Activated T-helper 17 cell treated with anti-CD3 and anti-CD28 coated beads, Interleukin-2, amount 50 U/mL, for 72 hours (primary cell): ENCODE measurements at regions not wholly inside any gene's neighbourhood (a gene's known extent, or its start where the extent isn't known, plus 50 kb on each side); places are given as distances from the start of the nearest gene placed in this dataset.
"Not testable (repeated sequence)": the region's sequence is repeated elsewhere in the genome, so short reads cannot be mapped to it uniquely, and the experiment has no call there.

Experiments
- ATAC-seq: fragments of 150-1000 bp; cut with Tn5 transposase; replicated peaks from 2 replicates; pipeline ENCODE4 v1.10.0; 2021; ENCODE audit warnings: mild to moderate bottlenecking, moderate library complexity
- H3K27ac Mint-ChIP-seq: one replicate; pipeline ENCODE4 v1.8.0; 2022; ENCODE audit warnings: mixed read lengths
- H3K27me3 Mint-ChIP-seq: one replicate; pipeline ENCODE4 v1.8.0; 2022; ENCODE audit warnings: mixed read lengths
- H3K36me3 Mint-ChIP-seq: one replicate; pipeline ENCODE4 v1.8.0; 2022; ENCODE audit warnings: low read depth, mild to moderate bottlenecking, mixed read lengths
- H3K4me1 Mint-ChIP-seq: one replicate; pipeline ENCODE4 v1.8.0; 2022; ENCODE audit warnings: mixed read lengths
- H3K4me3 Mint-ChIP-seq: one replicate; pipeline ENCODE4 v1.8.0; 2022; ENCODE audit warnings: mild to moderate bottlenecking, mixed read lengths
- H3K9me3 Mint-ChIP-seq: one replicate; pipeline ENCODE4 v1.8.0; 2022; ENCODE audit warnings: mixed read lengths

DNA sequence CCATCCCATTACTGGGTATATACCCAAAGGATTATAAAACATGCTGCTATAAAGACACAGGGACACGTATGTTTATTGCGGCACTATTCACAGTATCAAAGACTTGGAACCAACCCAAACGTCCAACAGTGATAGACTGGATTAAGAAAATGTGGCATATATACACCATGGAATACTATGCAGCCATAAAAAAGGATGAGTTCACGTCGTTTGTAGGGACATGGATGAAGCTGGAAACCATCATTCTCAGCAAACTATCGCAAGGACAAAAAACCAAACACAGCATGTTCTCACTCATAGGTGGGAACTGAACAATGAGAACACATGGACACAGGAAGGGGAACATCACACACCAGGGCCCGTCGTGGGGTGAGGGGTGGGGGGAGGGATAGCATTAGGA is 106.1 kb downstream of the CHD1L start:
- not testable (repeated sequence) for H3K4me1 Mint-ChIP-seq, ATAC-seq, H3K36me3 Mint-ChIP-seq

GRCh38 chr1:147349533-147349932 is 107.0 kb downstream of the CHD1L start:
- H3K27me3 Mint-ChIP-seq: peaks cover 24% of the 10 kb centered on the region
- H3K36me3 Mint-ChIP-seq: no peaks in the 10 kb centered on the region
- H3K4me3 Mint-ChIP-seq: no peak overlapping the region
- H3K9me3 Mint-ChIP-seq: peaks cover 5% of the 10 kb centered on the region
- H3K27ac Mint-ChIP-seq: no peak overlapping the region
- no peaks in the 10 kb centered on the region for H3K4me1 Mint-ChIP-seq
- no peak for ATAC-seq

More for the DNA sequence above, 106.1 kb downstream of the CHD1L start:
- not testable (repeated sequence) for H3K9me3 Mint-ChIP-seq, H3K27ac Mint-ChIP-seq, H3K4me3 Mint-ChIP-seq
- peaks cover 33% of the 10 kb centered on the region for H3K27me3 Mint-ChIP-seq

DNA sequence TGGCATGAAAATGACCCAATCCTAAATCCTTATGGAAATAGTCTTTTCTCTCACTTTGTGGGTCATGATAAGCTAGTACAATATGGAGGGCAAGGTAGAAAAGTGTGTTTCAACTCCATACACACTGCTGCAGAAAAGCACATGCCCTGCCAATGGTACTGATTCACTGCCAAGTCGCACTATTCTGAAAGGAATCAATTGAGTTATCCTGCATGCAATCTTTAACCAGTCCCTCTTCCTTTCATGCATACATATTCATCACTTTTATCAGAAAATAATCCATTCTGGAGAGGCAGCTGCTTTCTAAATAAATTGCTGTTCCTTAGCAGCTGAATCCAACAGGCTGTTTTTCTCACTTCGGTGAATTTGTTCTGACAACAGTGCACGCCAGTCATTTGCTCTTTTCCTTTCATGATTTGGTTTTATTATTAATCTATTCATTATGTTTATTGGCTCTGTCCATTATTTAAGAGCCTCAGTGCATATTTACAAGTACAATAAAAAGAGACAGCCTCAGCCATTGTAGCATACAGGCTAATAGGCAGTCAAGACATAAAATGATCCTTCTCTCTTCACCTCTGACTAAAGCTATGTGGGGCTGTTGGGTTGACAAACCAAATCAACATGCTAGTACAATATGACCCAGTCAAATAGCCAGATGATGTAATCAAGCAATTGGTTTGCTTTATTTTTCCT is 108.8 kb downstream of the CHD1L start:
- no peaks in the 10 kb centered on the region for H3K36me3 Mint-ChIP-seq

DNA sequence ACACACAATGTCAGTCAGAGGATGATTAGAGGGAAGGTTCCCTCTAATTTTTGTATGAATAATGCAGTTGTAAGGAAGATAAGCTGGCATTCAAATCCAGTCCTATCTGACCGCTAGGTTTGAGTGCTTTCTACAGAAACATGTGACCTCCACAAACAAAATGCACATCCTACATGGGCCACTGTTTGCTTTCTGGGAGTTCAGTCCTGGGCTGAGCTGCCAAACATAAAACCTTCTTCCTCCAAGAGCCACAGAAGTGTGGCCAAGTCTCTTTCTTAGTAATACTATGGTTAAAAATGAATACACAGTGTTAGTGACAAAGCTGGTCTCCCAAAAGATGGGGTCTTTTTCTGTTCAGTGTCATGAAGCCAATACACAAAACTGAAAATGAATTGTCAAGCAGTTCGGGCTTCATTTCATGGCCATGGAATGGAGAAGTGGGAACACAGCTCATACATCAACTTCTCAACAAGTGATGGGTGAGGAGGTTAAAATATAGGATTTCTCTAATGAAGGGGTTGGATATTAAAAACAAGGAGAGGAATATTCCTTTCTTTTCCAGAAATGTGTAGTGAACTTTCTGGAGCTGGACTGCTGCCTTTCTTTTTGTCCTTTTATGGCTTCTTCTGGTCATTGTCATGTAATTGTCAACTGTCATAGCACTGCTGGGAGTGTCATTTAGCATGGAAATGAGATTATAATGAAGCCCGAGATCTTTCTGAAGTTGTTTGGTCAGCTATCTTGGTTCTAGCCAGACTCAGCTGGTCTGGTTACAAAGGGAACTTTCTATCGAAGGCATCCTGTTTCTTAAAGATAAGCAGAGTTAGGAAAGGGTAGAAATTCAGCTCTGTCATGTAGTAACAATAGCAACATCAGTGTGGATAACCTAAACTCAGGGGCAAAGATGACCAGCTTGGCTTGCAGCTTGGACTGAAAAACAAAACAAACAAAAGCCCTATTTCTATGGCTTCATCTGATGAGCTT is 135.1 kb downstream of the CHD1L start:
- Mint-ChIP-seq H3K27ac (no peak overlapping the region), H3K9me3 (peaks cover 5% of the 10 kb centered on the region), H3K36me3 (no peaks in the 10 kb centered on the region), H3K27me3 (peaks cover 18% of the 10 kb centered on the region), H3K4me1 (no peaks in the 10 kb centered on the region), H3K4me3 (no peak overlapping the region)
- no peak for ATAC-seq

More for the DNA sequence above, 108.8 kb downstream of the CHD1L start:
- Mint-ChIP-seq H3K9me3 (no peaks in the 10 kb centered on the region), H3K4me1 (no peaks in the 10 kb centered on the region), H3K27me3 (peaks cover 6% of the 10 kb centered on the region), H3K4me3 (no peak overlapping the region), H3K27ac (no peak overlapping the region)
- ATAC-seq: no peak

DNA sequence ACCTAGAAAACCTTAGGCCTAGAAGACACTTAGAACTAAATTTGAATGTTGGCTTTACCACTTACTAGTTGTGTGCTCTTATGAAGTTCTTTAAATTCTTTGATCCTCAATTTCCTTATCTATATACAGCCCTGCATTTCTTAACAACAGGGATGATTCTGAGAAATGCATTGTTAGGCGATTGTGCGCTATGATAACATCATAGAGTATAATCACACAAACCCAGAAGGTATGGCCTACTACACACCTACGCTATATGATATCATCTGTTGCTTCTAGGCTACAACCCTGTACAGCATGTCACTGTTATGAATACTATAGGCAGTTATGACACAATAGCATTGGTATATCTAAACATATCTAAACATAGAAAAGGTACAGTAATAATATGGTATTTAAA is 137.4 kb downstream of the CHD1L start:
- peaks cover 2% of the 10 kb centered on the region for H3K4me1 Mint-ChIP-seq

GRCh38 chr1:147384804-147385203 is 142.3 kb downstream of the CHD1L start:
- Mint-ChIP-seq H3K4me1 (peaks cover 4% of the 10 kb centered on the region), H3K9me3 (no peaks in the 10 kb centered on the region), H3K4me3 (no peak overlapping the region), H3K27me3 (peaks cover 1% of the 10 kb centered on the region), H3K36me3 (no peaks in the 10 kb centered on the region), H3K27ac (no peak overlapping the region)
- peak; percentile 88 for ATAC-seq

More for the DNA sequence above, 137.4 kb downstream of the CHD1L start:
- Mint-ChIP-seq H3K4me3 (no peak overlapping the region), H3K9me3 (no peaks in the 10 kb centered on the region), H3K27me3 (peaks cover 5% of the 10 kb centered on the region), H3K27ac (no peak overlapping the region), H3K36me3 (no peaks in the 10 kb centered on the region)
- ATAC-seq: no peak

DNA sequence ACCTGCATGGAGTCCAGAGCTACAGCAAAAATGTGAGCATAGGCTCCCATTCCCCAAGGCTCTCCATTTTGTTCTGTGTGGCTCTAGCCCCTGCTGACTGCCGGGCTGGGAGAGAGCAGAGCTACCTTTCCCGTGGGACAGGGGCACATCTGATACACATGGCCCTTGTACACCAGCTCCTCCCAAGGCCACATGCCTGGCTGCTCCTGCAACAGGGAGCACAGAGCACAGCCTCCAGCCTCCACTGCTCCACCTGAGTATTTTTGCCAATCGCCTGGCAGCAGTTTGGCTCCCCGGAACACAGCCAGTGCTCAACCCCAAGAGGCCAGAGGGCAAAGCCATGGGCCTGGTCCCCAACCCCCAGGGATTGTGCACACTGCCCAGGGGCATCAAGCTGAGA is 146.5 kb downstream of the CHD1L start:
- no peak overlapping the region for H3K27ac Mint-ChIP-seq
- ATAC-seq: no peak
- no peaks in the 10 kb centered on the region for H3K36me3 Mint-ChIP-seq
- H3K27me3 Mint-ChIP-seq: peaks cover 14% of the 10 kb centered on the region
- H3K4me3 Mint-ChIP-seq: no peak overlapping the region
- no peaks in the 10 kb centered on the region for H3K9me3 Mint-ChIP-seq
- H3K4me1 Mint-ChIP-seq: peaks cover 4% of the 10 kb centered on the region

DNA sequence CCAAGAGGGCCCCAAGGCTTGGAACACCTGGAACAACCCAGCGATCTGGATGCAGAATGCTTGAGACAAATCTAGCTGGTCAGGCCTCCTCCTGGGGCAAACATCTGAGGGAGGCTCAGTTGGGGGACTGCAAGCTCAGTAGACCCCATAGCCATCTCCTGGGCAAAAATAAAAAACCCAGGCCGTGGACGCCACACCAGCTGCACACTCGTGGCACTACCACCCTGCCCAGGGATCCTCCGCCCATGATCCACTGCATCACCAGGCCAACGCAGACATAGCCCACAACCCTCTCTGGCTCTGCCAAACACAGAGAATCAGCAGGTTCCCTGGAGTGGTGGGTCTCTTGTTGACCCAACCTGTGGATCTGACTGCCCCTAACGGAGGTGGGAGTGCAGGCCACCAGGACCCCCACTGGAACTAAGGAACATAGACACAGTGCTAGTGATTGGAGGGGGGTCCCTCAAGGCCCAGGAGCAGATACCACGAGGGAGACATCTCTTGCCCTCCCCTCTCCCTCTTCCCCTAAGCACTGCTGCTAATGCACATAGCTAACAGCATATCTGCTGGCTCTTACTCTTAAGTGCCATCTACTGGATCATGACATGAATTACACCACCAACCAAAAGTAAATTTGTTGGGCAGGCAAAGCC is 147.2 kb downstream of the CHD1L start:
- H3K4me1 Mint-ChIP-seq: peaks cover 4% of the 10 kb centered on the region
- H3K27me3 Mint-ChIP-seq: peaks cover 14% of the 10 kb centered on the region
- no peaks in the 10 kb centered on the region for H3K36me3 Mint-ChIP-seq
- H3K27ac Mint-ChIP-seq: no peak overlapping the region
- H3K4me3 Mint-ChIP-seq: no peak overlapping the region
- ATAC-seq: no peak
- no peaks in the 10 kb centered on the region for H3K9me3 Mint-ChIP-seq

DNA sequence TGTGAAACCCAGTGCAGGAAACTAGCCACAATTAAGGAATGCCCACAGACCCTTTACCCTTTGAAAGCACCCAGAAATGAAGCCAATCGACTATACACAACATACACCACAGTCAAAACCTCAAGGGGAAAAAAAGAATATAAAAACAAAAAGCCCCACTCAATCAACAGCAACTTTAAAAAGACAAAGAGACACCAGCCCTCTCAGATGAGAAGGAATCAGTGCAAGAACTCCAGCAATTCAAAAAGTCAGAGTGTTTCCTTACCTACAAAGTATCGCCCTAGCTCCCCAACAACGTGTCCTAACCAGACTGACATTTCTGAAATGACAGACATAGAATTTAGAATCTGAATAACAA is 147.7 kb downstream of the CHD1L start:
- H3K4me1 Mint-ChIP-seq: no peaks in the 10 kb centered on the region
- H3K36me3 Mint-ChIP-seq: no peaks in the 10 kb centered on the region
- H3K27me3 Mint-ChIP-seq: peaks cover 14% of the 10 kb centered on the region
- no peak for ATAC-seq
- no peaks in the 10 kb centered on the region for H3K9me3 Mint-ChIP-seq
- H3K4me3 Mint-ChIP-seq: no peak overlapping the region
- H3K27ac Mint-ChIP-seq: no peak overlapping the region

DNA sequence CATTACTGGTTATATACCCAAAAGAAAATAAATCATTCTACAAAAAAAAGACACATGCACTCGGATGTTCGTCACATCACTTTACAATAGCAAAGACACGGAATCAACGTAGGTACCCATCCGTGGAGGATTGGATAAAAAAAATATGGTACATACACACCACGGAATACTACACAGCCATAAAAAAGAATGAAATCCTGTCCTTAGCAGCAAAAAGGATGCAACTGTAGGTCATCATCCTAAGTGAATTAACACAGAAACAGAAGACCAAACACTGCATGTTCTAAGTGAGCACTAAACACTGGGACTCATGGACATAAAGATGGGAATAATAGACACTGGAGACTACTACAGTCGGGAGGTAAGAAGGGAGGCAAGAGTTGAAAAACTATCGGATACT is 148.6 kb downstream of the CHD1L start:
- no peaks in the 10 kb centered on the region for H3K9me3 Mint-ChIP-seq
- no peaks in the 10 kb centered on the region for H3K36me3 Mint-ChIP-seq
- peaks cover 14% of the 10 kb centered on the region for H3K27me3 Mint-ChIP-seq
- ATAC-seq: no peak
- H3K27ac Mint-ChIP-seq: no peak overlapping the region
- H3K4me3 Mint-ChIP-seq: no peak overlapping the region
- no peaks in the 10 kb centered on the region for H3K4me1 Mint-ChIP-seq

DNA sequence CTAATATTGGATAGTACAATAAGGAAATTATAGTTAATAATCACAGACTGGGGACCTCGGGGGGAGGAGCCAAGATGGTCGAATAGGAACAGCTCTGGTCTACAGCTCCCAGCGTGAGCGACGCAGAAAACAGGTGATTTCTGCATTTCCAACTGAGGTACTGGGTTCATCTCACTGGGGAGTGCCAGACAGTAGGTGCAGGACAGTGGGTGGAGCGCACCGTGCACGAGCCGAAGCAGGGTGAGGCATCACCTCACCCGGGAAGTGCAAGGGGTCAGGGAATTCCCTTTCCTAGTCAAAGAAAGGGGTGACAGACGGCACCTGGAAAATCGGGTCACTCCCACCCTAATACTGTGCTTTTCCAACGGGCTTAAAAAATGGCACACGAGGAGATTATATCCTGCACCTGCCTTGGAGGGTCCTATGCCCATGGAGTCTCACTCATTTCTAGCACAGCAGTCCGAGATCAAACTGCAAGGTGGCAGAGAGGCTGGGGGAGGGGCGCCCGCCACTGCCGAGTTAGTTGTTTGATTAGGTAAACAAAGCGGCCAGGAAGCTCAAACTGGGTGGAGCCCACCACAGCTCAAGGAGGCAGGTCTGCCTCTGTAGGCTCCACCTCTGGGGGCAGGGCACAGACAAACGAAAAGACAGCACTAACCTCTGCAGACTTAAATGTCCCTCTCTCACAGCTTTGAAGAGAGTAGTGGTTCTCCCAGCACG is 138.8 kb upstream of the BCL9 start:
- not testable (repeated sequence) for H3K27ac Mint-ChIP-seq, H3K36me3 Mint-ChIP-seq, H3K4me1 Mint-ChIP-seq, H3K4me3 Mint-ChIP-seq, ATAC-seq
- Mint-ChIP-seq H3K9me3 (peaks cover 12% of the 10 kb centered on the region), H3K27me3 (peaks cover 35% of the 10 kb centered on the region)

- not testable (repeated sequence) for ATAC-seq, H3K4me3 Mint-ChIP-seq, H3K4me1 Mint-ChIP-seq, H3K27ac Mint-ChIP-seq, H3K36me3 Mint-ChIP-seq
- Mint-ChIP-seq H3K9me3 (peaks cover 15% of the 10 kb centered on the region), H3K27me3 (peaks cover 27% of the 10 kb centered on the region)
Observed at GRCh38 chr1:147404344-147404743, 137.0 kb upstream of the BCL9 start.

- ATAC-seq: no peak
- Mint-ChIP-seq H3K36me3 (no peaks in the 10 kb centered on the region), H3K4me3 (no peak overlapping the region), H3K27ac (no peak overlapping the region), H3K9me3 (peaks cover 3% of the 10 kb centered on the region), H3K27me3 (peaks cover 14% of the 10 kb centered on the region), H3K4me1 (no peaks in the 10 kb centered on the region)
Observed at GRCh38 chr1:147409886-147410285, 131.4 kb upstream of the BCL9 start.

DNA sequence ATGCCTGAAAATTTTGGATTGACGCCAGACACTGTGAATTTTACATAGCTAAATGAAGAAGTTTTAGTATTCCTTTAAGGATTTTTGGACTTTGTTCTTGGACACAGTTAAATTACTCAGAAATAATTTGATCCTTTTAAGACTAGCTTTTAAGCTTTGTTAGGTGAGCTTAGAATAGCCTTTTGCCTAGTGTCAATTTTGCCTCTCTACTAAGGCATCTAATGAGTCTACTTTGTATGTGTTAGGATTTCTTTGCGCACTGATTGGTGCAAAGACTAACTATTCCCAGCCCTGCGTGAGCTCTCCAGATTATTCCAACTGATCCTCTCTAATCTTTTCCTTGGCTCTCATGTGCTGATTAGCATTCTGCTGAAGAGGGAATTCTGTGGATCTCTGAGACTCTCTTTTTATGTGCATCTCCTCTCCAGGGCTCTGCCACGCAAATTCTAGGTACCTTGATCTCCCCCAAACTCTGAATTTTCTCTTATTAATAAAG is 128.1 kb upstream of the BCL9 start:
- Mint-ChIP-seq H3K36me3 (no peaks in the 10 kb centered on the region), H3K9me3 (peaks cover 3% of the 10 kb centered on the region), H3K27me3 (peaks cover 23% of the 10 kb centered on the region), H3K4me1 (no peaks in the 10 kb centered on the region), H3K27ac (no peak overlapping the region), H3K4me3 (no peak overlapping the region)
- no peak for ATAC-seq
